ENCODE measurements at regions not wholly inside any gene's neighbourhood (a gene's known extent, or its start where the extent isn't known, plus 50 kb on each side); places are given as distances from the start of the nearest gene placed in this dataset.

GRCh38 chr15:53114960-53115359 is 324.8 kb upstream of the ONECUT1 start:
- no peak for DNase-seq (ENCODE audit: low spot score)
- TF ChIP-seq CTCF (IDR thresholded peaks at IDR 0.05; ENCODE audit: borderline replicate concordance, control extremely low read depth, extremely low read depth, insufficient read depth, missing control alignments): no peak
- in situ Hi-C loops (cut with MboI; ENCODE audit: low sequenced_read_pairs, unreplicated experiment): no loop called here

GRCh38 chr15:53110999-53111398 is 320.9 kb upstream of the ONECUT1 start:
- no peak for TF ChIP-seq CTCF (IDR thresholded peaks at IDR 0.05; ENCODE audit: borderline replicate concordance, control extremely low read depth, extremely low read depth, insufficient read depth, missing control alignments)
- no peak for DNase-seq (ENCODE audit: low spot score)
- in situ Hi-C loops (cut with MboI; ENCODE audit: low sequenced_read_pairs, unreplicated experiment): no loop called here

GRCh38 chr15:53108319-53108718 is 318.2 kb upstream of the ONECUT1 start:
- no peak for DNase-seq (ENCODE audit: low spot score)
- TF ChIP-seq CTCF (IDR thresholded peaks at IDR 0.05; ENCODE audit: borderline replicate concordance, control extremely low read depth, extremely low read depth, insufficient read depth, missing control alignments): no peak
- in situ Hi-C loops (cut with MboI; ENCODE audit: low sequenced_read_pairs, unreplicated experiment): no loop called here

DNA sequence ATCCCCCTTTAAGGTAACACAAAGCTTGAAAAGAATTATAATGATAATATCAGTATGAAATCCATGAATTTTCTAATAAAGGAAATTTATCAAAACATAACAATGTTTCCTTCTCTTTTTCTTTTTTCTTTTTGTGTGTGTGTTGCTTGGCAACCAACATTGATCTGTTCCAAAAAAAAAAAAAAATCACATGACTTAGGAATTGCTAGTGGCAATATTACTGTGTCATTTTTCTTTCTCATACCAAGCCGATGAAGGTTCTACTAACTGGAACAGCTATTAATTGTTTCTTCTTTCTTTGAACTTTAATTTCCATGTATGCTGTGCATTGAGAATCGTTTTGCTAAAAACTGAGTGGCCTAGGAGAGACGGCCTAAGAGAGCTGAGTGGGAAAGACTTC is 317.7 kb upstream of the ONECUT1 start:
- in situ Hi-C loops (cut with MboI; ENCODE audit: low sequenced_read_pairs, unreplicated experiment): no loop called here
- no peak for DNase-seq (ENCODE audit: low spot score)
- no peak for TF ChIP-seq CTCF (IDR thresholded peaks at IDR 0.05; ENCODE audit: borderline replicate concordance, control extremely low read depth, extremely low read depth, insufficient read depth, missing control alignments)

GRCh38 chr15:53106505-53107286 is 316.6 kb upstream of the ONECUT1 start:
- TF ChIP-seq CTCF (IDR thresholded peaks at IDR 0.05; ENCODE audit: borderline replicate concordance, control extremely low read depth, extremely low read depth, insufficient read depth, missing control alignments): no peak
- in situ Hi-C loops (cut with MboI; ENCODE audit: low sequenced_read_pairs, unreplicated experiment): no loop called here
- no peak for DNase-seq (ENCODE audit: low spot score)

DNA sequence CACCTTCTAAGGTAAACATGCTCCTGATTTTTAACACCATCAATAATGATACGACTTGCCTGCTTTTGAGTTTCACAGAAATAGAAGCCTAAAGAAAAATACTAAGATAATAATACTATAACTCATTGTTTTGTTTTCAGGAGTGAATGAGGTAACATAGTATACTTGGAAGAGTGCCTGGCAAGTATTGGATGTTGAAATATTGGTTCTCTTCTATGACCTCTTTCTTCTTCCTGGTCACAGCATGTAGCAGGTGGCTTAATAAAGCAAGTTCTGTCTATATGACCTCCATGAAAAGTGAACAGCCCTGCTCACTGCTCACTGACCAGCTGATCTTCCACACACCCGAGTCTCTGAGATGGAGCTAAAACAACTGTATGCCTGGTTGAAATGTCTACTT is 312.3 kb upstream of the ONECUT1 start:
- DNase-seq (ENCODE audit: low spot score): no peak

More for the DNA sequence above, 312.3 kb upstream of the ONECUT1 start:
- in situ Hi-C loops (cut with MboI; ENCODE audit: low sequenced_read_pairs, unreplicated experiment): no loop called here
- TF ChIP-seq CTCF (IDR thresholded peaks at IDR 0.05; ENCODE audit: borderline replicate concordance, control extremely low read depth, extremely low read depth, insufficient read depth, missing control alignments): no peak
